ENCODE measurements at regions not wholly inside any gene's neighbourhood (a gene's known extent, or its start where the extent isn't known, plus 50 kb on each side); places are given as distances from the start of the nearest gene placed in this dataset.
"Not testable (repeated sequence)": the region's sequence is repeated elsewhere in the genome, so short reads cannot be mapped to it uniquely, and the experiment has no call there.

- not testable (repeated sequence) for H3K9me3 ChIP-seq (ENCODE audit: control insufficient read depth in 2 of 2, insufficient read depth in 1 of 2, low read length in 1 of 2); H3K27me3 ChIP-seq (ENCODE audit: control insufficient read depth in 2 of 2, insufficient read depth in 1 of 2, low read length in 1 of 2); DNase-seq (ENCODE audit: low read depth in 6 of 9, low spot score in 9 of 9); H3K4me1 ChIP-seq (ENCODE audit: control insufficient read depth in 2 of 2, insufficient read depth in 2 of 2, low read length in 2 of 2); H3K4me3 ChIP-seq (ENCODE audit: low read length in 2 of 2); H3K36me3 ChIP-seq (ENCODE audit: control insufficient read depth in 2 of 2, insufficient read depth in 2 of 2, low read length in 1 of 2); H3K27ac ChIP-seq (ENCODE audit: low read depth in 1 of 2, low read length in 1 of 2)
- 100% methylated on average over 1 of the region's 1 CpG for WGBS
These were observed 98.3 kb downstream of the NBPF8 start for GRCh38 chr1:120513099-120513498.

GRCh38 chr1:120513531-120513930 is 98.7 kb downstream of the NBPF8 start:
- not testable (repeated sequence) for DNase-seq (ENCODE audit: low read depth in 6 of 9, low spot score in 9 of 9); H3K27ac ChIP-seq (ENCODE audit: low read depth in 1 of 2, low read length in 1 of 2); H3K27me3 ChIP-seq (ENCODE audit: control insufficient read depth in 2 of 2, insufficient read depth in 1 of 2, low read length in 1 of 2); H3K9me3 ChIP-seq (ENCODE audit: control insufficient read depth in 2 of 2, insufficient read depth in 1 of 2, low read length in 1 of 2); H3K4me1 ChIP-seq (ENCODE audit: control insufficient read depth in 2 of 2, insufficient read depth in 2 of 2, low read length in 2 of 2); H3K36me3 ChIP-seq (ENCODE audit: control insufficient read depth in 2 of 2, insufficient read depth in 2 of 2, low read length in 1 of 2); H3K4me3 ChIP-seq (ENCODE audit: low read length in 2 of 2)
- whole genome bisulfite sequencing, result no CpG with 5 or more reads among the region's 4 CpGs

GRCh38 chr1:120519196-120519595 is 104.4 kb downstream of the NBPF8 start:
- H3K27me3 ChIP-seq (ENCODE audit: control insufficient read depth in 2 of 2, insufficient read depth in 1 of 2, low read length in 1 of 2); H3K4me3 ChIP-seq (ENCODE audit: low read length in 2 of 2); DNase-seq (ENCODE audit: low read depth in 6 of 9, low spot score in 9 of 9); H3K9me3 ChIP-seq (ENCODE audit: control insufficient read depth in 2 of 2, insufficient read depth in 1 of 2, low read length in 1 of 2); H3K4me1 ChIP-seq (ENCODE audit: control insufficient read depth in 2 of 2, insufficient read depth in 2 of 2, low read length in 2 of 2); H3K36me3 ChIP-seq (ENCODE audit: control insufficient read depth in 2 of 2, insufficient read depth in 2 of 2, low read length in 1 of 2); H3K27ac ChIP-seq (ENCODE audit: low read depth in 1 of 2, low read length in 1 of 2): not testable (repeated sequence)
- WGBS, result 96% methylated on average over 2 of the region's 8 CpGs

GRCh38 chr1:120524416-120524815 is 109.6 kb downstream of the NBPF8 start:
- DNase-seq (ENCODE audit: low read depth in 6 of 9, low spot score in 9 of 9); H3K27me3 ChIP-seq (ENCODE audit: control insufficient read depth in 2 of 2, insufficient read depth in 1 of 2, low read length in 1 of 2); H3K36me3 ChIP-seq (ENCODE audit: control insufficient read depth in 2 of 2, insufficient read depth in 2 of 2, low read length in 1 of 2); H3K4me1 ChIP-seq (ENCODE audit: control insufficient read depth in 2 of 2, insufficient read depth in 2 of 2, low read length in 2 of 2); H3K27ac ChIP-seq (ENCODE audit: low read depth in 1 of 2, low read length in 1 of 2); H3K4me3 ChIP-seq (ENCODE audit: low read length in 2 of 2); H3K9me3 ChIP-seq (ENCODE audit: control insufficient read depth in 2 of 2, insufficient read depth in 1 of 2, low read length in 1 of 2): not testable (repeated sequence)
- WGBS, result 96% methylated on average over 3 of the region's 7 CpGs

- not testable (repeated sequence) for H3K36me3 ChIP-seq (ENCODE audit: control insufficient read depth in 2 of 2, insufficient read depth in 2 of 2, low read length in 1 of 2); H3K27me3 ChIP-seq (ENCODE audit: control insufficient read depth in 2 of 2, insufficient read depth in 1 of 2, low read length in 1 of 2); H3K9me3 ChIP-seq (ENCODE audit: control insufficient read depth in 2 of 2, insufficient read depth in 1 of 2, low read length in 1 of 2); H3K4me3 ChIP-seq (ENCODE audit: low read length in 2 of 2); H3K27ac ChIP-seq (ENCODE audit: low read depth in 1 of 2, low read length in 1 of 2); H3K4me1 ChIP-seq (ENCODE audit: control insufficient read depth in 2 of 2, insufficient read depth in 2 of 2, low read length in 2 of 2)
- peak in 2 of 9 donors; percentile 1 for DNase-seq (ENCODE audit: low read depth in 6 of 9, low spot score in 9 of 9)
- 82% methylated on average over 2 of the region's 3 CpGs for WGBS
These were observed 110.6 kb downstream of the NBPF8 start for GRCh38 chr1:120525386-120525785.

GRCh38 chr1:120529475-120530089 is 114.7 kb downstream of the NBPF8 start:
- WGBS, result 97% methylated on average over 5 of the region's 5 CpGs

GRCh38 chr1:120531455-120531854 is 116.6 kb downstream of the NBPF8 start:
- not testable (repeated sequence) for H3K27ac ChIP-seq (ENCODE audit: low read depth in 1 of 2, low read length in 1 of 2); H3K4me1 ChIP-seq (ENCODE audit: control insufficient read depth in 2 of 2, insufficient read depth in 2 of 2, low read length in 2 of 2); H3K9me3 ChIP-seq (ENCODE audit: control insufficient read depth in 2 of 2, insufficient read depth in 1 of 2, low read length in 1 of 2); H3K36me3 ChIP-seq (ENCODE audit: control insufficient read depth in 2 of 2, insufficient read depth in 2 of 2, low read length in 1 of 2); H3K27me3 ChIP-seq (ENCODE audit: control insufficient read depth in 2 of 2, insufficient read depth in 1 of 2, low read length in 1 of 2); H3K4me3 ChIP-seq (ENCODE audit: low read length in 2 of 2); DNase-seq (ENCODE audit: low read depth in 6 of 9, low spot score in 9 of 9)
- WGBS, result 94% methylated on average over 1 of the region's 3 CpGs

More at GRCh38 chr1:120529475-120530089, 114.7 kb downstream of the NBPF8 start:
- H3K9me3 ChIP-seq (ENCODE audit: control insufficient read depth in 2 of 2, insufficient read depth in 1 of 2, low read length in 1 of 2); H3K4me3 ChIP-seq (ENCODE audit: low read length in 2 of 2); DNase-seq (ENCODE audit: low read depth in 6 of 9, low spot score in 9 of 9); H3K27me3 ChIP-seq (ENCODE audit: control insufficient read depth in 2 of 2, insufficient read depth in 1 of 2, low read length in 1 of 2); H3K4me1 ChIP-seq (ENCODE audit: control insufficient read depth in 2 of 2, insufficient read depth in 2 of 2, low read length in 2 of 2); H3K27ac ChIP-seq (ENCODE audit: low read depth in 1 of 2, low read length in 1 of 2); H3K36me3 ChIP-seq (ENCODE audit: control insufficient read depth in 2 of 2, insufficient read depth in 2 of 2, low read length in 1 of 2): not testable (repeated sequence)

GRCh38 chr1:120534361-120535047 is 119.7 kb downstream of the NBPF8 start:
- DNase-seq (ENCODE audit: low read depth in 6 of 9, low spot score in 9 of 9), result peak in 1 of 9 donors; percentile 6
- H3K4me1 ChIP-seq (ENCODE audit: control insufficient read depth in 2 of 2, insufficient read depth in 2 of 2, low read length in 2 of 2); H3K27me3 ChIP-seq (ENCODE audit: control insufficient read depth in 2 of 2, insufficient read depth in 1 of 2, low read length in 1 of 2); H3K27ac ChIP-seq (ENCODE audit: low read depth in 1 of 2, low read length in 1 of 2); H3K9me3 ChIP-seq (ENCODE audit: control insufficient read depth in 2 of 2, insufficient read depth in 1 of 2, low read length in 1 of 2); H3K36me3 ChIP-seq (ENCODE audit: control insufficient read depth in 2 of 2, insufficient read depth in 2 of 2, low read length in 1 of 2); H3K4me3 ChIP-seq (ENCODE audit: low read length in 2 of 2): not testable (repeated sequence)
- WGBS, result 6% methylated on average over 2 of the region's 2 CpGs

GRCh38 chr1:120535052-120535451 is 120.2 kb downstream of the NBPF8 start:
- WGBS, result 16% methylated on average over 1 of the region's 1 CpG
- H3K4me3 ChIP-seq (ENCODE audit: low read length in 2 of 2); H3K27me3 ChIP-seq (ENCODE audit: control insufficient read depth in 2 of 2, insufficient read depth in 1 of 2, low read length in 1 of 2); H3K9me3 ChIP-seq (ENCODE audit: control insufficient read depth in 2 of 2, insufficient read depth in 1 of 2, low read length in 1 of 2); H3K27ac ChIP-seq (ENCODE audit: low read depth in 1 of 2, low read length in 1 of 2); H3K36me3 ChIP-seq (ENCODE audit: control insufficient read depth in 2 of 2, insufficient read depth in 2 of 2, low read length in 1 of 2); H3K4me1 ChIP-seq (ENCODE audit: control insufficient read depth in 2 of 2, insufficient read depth in 2 of 2, low read length in 2 of 2): not testable (repeated sequence)
- peak in 1 of 9 donors; percentile 9 for DNase-seq (ENCODE audit: low read depth in 6 of 9, low spot score in 9 of 9)

All from thymus (tissue), 11 donors.